Tibial nerve (tissue), 4 donors: ENCODE measurements at regions not wholly inside any gene's neighbourhood (a gene's known extent, or its start where the extent isn't known, plus 50 kb on each side); places are given as distances from the start of the nearest gene placed in this dataset.

ENCODE experiments used
- EP300 ChIP-seq, 2 donors: sonication (generic); formaldehyde crosslinking; IDR thresholded peaks; one replicate each; pipeline ENCODE4 v1.6.1; 2017; ENCODE audit warnings: antibody characterized with exemption in 2 of 2, mild to moderate bottlenecking in 1 of 2
- POLR2A ChIP-seq, 2 donors: fragments of 450-650 bp; IDR thresholded peaks; one replicate each; pipeline ENCODE4 v1.6.1; 2017; ENCODE audit warnings: antibody characterized with exemption in 2 of 2, mild to moderate bottlenecking in 2 of 2, moderate library complexity in 2 of 2
- TF ChIP-seq, protein P1 (sequence below), 5 experiments: fragments of 200-600 bp in 3 of 5; fragments of 450-650 bp in 2 of 5; sonication (generic) in 3 of 5; IDR thresholded peaks; one replicate each; pipeline ENCODE4 v1.5.1; 2016 to 2019; ENCODE audit warnings: antibody characterized with exemption in 5 of 5, mild to moderate bottlenecking in 3 of 5, moderate library complexity in 2 of 5

DNA sequence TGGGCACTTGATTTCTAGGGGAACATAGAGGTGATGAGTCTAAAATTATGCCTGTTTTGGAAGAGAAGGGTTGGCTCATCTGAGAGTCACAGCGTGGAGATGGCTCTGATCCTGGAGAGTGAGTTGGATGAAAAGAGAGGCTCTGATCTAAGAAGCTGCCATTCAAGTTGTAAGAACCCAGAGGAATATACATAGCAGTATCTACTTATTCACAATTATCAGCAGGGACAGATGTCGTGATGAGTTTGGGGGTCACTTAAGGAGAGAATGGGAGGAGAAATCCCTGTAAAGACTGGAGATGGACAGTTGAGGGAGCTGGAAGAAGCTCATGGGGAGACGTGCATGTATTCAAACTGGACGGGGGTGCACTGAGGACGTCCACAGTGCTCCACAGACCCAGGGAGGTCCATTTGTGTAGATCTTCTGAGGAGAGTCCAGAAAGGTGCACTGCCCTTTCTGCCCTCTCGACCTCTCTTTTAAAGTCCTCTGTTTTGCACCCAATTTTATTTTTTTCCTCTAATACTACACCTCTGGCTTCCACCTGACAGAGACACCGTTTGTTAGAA is 124.7 kb upstream of the SSTR4 start:
- TF ChIP-seq, protein P1, sequence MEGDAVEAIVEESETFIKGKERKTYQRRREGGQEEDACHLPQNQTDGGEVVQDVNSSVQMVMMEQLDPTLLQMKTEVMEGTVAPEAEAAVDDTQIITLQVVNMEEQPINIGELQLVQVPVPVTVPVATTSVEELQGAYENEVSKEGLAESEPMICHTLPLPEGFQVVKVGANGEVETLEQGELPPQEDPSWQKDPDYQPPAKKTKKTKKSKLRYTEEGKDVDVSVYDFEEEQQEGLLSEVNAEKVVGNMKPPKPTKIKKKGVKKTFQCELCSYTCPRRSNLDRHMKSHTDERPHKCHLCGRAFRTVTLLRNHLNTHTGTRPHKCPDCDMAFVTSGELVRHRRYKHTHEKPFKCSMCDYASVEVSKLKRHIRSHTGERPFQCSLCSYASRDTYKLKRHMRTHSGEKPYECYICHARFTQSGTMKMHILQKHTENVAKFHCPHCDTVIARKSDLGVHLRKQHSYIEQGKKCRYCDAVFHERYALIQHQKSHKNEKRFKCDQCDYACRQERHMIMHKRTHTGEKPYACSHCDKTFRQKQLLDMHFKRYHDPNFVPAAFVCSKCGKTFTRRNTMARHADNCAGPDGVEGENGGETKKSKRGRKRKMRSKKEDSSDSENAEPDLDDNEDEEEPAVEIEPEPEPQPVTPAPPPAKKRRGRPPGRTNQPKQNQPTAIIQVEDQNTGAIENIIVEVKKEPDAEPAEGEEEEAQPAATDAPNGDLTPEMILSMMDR (IDR thresholded peaks at IDR 0.05): no peak
- no peak for TF ChIP-seq EP300 (IDR thresholded peaks at IDR 0.05)
- no peak for TF ChIP-seq POLR2A (IDR thresholded peaks at IDR 0.05)
